Stimulated activated CD8-positive, alpha-beta memory T cell treated with anti-CD3 and anti-CD28 coated beads, Interleukin-15, amount 100 ng/mL, for 1 hour (primary cell): ENCODE measurements at regions not wholly inside any gene's neighbourhood (a gene's known extent, or its start where the extent isn't known, plus 50 kb on each side); places are given as distances from the start of the nearest gene placed in this dataset.

Source experiments
- DNase-seq: peaks from one replicate; pipeline ENCODE4 v3.0.0-alpha.2; 2020; ENCODE audit warnings: low read depth

DNA sequence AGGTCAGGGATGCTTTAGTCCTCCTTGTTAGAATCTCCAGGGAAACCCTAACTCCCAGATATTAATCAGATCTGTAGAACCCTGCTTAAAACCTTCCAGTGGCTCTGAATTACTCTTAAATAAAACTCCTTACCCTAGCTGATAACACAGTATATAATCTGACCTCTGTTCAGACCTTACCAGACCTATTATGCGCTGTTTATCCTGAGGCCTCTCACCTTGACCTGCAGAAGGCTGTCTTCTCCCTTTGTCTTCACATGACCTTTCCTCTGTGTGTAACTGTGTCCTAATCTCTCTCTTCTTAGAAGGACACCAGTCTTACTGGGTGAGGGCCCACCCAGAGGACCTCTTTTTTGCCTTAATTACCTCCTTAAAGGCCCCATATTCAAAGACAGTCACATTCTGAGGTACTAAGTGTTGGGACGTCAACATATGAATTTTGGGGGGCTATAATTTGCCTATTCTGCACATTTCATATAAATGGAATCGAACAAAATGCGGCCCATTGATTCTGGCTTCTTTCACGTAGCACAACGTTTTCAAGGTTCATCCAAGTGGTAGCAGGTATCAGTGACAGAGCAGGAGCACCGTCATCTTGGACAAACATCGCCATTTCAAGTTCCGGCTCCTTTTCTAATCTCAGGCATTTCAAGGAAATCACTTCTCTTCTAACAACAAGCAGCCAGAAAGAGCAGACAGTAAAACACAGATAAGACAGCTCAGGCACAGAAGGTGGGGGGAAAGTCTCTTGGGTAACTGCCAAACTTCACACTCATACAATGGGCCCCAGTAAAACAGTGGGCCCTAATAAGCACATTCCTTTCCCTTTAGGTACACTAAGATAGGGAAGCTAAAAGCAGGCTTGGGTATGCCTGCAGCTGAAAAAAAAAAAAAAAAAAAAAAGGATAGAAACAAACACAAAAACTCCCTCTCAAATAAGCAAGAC is 200.2 kb upstream of the NUDT4 start:
- no peak for DNase-seq

DNA sequence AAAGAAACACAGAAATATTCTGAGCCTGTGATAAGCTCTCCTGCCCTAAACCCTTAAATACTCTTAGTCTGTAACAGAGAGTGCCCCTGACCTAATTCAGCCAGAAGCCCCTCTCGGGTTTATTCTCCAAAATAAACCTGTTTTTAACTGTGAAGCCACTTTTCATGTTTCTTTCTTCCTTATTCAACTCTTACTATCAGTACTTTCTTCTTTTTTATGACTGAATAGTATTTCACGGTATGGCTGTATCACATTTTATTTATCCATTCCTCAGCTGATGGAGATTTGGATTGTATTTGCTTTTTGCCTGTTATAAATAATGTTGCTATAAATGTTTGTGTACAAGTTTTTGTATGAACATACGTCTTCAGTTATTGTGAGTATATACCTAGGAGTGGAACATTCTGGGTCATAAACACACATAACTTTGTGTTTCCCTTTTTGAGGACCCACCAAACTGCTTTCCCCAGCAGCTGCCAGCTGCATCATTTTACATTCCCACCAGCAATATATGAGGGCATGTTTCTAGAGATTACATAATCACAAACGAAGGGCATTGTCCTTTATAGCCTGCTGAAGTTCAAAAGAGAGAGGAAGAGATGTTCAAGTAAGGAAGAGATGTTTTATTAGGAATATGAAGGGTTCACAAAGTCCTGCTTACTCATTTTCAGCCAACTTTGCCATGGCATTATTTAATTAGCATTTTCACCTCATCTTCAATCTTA is 199.4 kb upstream of the NUDT4 start:
- no peak for DNase-seq

DNA sequence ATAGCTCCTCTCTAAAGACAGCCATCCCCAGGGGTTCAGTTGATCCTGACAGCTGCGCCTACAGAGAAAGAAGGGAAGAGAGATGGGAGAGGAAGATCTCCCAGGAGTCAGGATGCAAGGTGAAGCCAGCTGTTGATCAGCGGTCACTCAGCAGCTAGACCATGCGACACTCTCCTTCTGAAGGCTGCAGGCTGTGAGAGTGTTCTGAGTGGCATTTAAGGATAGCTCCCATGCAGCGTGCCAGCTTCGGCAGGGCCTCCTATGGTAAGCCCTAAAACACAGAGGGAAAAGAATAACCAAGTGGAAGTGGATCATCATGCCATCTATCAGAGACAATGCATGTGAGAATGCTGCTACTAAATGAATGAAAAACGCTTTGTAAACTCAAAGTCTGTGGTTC is 197.9 kb upstream of the NUDT4 start:
- no peak for DNase-seq

DNA sequence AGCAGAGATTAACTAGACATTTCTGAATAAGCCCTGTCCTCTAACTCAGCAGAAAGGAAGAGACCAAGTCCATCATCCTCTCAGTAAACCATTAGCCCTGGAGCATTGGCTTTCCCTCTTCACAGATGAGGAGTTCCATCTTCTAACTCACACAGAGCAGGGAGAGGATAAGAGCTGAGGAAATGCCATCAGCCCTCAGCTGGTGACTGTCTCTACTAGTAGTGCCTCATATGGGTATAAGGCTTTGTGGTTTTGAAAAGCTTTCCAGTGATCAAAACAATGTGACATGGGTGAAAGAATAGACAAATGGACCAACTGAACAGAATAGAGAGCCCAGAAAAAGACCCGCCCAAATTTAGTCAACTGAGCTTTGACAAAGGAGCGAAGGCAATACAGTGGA is 197.2 kb upstream of the NUDT4 start:
- no peak for DNase-seq

DNA sequence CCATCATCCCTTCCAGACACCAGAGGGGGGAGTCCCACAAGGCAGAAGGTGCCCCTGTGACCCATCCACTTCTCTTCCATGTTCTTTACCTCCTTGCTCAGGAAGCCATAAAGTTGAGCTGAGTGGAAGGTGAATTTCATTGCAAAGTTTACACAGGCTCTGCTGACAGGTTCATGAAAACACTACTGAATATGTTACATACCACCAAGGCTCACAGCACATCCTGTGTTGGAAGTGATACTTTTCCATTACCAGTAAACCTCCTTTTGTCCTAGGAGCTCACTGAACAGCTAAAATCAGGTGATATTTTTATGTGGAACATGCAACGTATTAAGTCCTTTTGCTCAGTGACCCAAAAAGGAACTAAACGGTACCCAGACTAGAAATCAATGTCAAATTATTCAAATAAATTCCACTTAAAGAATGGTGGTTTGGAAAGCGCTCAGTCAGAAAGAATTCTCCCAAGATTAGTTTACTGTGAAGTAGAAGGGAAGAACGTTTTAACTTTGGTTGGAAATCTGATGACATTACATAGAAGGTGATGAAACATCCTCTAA is 196.2 kb upstream of the NUDT4 start:
- DNase-seq: no peak

DNA sequence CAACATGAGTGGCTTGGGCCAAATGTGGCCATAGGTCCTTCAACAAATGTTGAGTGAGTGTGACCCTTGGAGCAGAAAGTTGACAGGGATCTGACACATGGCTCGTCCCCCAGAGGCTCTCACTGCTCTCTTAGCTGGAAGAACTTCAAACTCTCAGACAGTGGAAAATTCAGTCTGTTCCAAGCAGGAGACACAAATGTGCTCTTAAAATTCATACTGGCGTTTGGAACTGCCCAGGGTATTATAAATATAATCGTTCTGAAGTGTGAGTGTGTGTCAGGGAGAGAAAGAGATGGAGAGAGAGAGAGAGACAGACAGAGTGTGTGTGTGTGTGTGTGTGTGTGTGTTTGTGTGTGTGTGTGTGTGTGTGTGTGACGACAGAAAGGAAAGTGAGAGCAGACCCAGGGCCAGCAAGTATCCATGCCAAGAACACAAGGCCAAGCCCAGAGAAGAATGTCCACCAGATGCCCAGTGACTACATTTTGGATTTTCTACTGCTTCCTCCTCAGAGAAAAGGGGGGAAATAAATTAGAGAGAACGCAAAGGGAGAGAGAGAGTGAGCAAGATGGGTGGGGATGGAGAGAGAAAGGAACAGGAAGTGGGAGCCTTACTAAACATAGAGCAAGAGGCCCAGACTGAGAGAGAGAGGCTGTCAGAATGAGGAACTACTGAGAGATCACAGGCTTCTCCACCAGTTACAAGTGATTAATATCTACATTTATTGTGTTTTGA is 193.6 kb upstream of the NUDT4 start:
- DNase-seq: no peak

DNA sequence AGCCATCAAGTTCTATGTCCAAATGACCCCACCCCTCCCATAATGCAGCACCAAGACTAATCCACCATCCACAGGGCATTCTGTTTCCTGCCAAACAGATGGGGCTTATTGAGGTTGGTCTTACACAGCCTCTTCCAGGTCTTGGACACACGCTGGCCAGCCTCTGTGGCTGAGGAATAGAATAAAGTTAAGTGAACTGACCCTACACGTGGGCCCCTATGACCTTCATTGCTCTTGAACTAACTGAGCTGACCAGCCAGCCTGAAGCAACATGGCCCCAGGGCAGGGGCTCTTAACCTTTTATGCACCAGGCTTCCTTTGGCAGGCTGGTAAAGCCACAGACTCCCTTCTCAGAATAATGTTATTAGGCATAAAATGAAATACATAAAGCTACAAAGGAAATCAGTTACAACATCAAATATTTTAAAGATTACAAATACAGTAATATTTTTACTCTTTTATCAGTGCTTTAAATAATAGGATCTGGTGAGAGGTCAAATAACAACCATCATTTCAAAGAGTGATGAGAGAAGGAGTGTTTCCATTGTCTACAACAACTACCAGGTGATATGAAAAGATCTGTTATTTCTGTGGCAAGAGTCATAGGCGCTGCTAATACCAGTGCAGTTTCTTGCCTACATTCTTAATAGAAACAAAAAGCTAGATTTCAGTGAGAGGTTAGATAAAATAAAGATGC is 192.9 kb upstream of the NUDT4 start:
- no peak for DNase-seq

DNA sequence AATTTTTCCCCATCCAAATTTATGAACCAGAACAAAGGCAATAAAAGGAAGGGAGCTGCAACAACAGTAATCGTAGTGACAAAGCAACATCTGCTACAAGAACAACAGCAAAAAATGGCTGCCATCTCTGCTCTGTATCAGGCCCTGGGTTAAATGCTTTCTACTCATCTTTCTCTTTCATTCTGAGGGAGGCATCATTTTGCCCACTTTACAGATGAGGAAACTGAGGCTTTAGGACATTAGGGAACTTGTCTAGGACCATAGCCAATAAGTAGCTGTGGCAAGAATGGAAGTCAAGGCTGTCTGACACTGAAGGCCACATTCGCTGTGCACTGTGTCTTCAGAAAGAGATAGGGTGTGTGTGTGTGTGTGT is 192.4 kb upstream of the NUDT4 start:
- no peak for DNase-seq

DNA sequence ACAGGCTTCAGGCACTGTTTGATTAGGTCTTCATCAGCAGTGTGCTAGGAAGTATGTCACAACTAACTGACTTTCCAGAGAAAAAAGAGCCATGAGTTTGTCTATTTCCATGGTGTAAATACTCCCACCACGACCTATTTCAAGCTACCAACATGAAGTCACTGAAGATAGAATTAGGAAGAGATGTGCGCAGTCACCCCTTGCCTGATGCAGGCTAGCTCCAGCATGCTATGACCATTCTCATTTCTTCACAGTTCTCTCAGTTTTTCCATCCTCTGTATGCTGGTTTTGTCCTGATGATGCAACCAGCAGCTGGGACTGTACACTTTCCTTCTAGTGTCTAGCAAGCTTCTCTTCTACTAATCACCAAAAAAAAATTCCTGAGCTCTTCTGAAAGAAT is 191.6 kb upstream of the NUDT4 start:
- DNase-seq: no peak

DNA sequence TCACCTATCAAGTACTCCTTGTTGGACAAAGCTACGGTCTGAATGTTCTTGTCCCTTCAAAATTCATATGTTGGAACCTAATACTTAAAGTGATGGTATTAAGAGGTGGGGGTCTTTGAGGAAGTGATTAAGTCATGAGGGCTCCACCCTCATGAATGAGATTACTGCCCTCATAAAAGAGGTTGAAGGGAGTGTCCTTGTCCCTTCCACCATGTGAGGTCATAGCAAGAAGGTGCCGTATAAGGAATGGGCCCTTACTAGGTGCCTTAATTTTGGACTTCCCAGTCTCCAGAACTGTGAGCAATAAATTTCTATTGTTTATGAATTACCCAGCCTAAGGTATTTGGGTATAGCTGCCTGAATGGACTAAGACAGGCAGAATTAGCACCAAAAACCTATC is 191.1 kb upstream of the NUDT4 start:
- DNase-seq: no peak

DNA sequence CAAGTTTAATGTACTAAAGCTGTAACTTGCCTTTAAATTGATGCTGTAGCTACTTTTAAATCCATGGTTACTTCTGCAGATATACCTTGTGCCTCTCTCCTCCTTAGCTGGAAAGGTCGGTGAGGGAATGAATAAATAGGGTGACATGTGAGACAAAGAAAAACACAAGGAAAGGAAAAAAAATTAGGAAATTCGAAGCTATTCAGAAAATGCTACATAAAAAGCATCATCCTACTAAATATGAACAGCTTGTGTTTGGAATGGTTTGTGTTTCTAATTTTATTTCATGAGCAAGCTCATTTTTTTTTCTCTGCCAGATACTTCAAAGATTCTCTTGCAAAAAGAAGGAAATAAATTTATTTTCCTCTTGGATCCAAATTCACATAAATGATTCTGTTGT is 186.3 kb upstream of the NUDT4 start:
- no peak for DNase-seq

DNA sequence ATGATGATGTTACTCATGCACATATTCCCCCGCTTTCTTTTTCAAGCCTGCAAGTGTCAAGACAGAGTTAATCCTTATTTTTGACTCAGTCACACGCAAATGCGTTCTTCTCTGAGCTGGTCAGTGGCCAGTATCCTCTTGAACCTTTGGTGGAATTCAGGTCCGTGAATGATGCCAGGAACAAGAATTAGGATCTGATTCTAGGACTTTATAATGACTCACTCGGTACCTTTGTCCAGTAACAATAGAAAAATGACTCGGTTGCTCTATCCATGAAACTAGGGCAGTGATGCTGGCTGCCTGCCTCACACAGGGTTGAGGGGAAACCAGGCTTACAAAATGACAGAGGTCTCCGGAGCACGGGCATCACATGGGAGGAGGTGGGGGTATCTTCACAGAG is 185.8 kb upstream of the NUDT4 start:
- DNase-seq: no peak

DNA sequence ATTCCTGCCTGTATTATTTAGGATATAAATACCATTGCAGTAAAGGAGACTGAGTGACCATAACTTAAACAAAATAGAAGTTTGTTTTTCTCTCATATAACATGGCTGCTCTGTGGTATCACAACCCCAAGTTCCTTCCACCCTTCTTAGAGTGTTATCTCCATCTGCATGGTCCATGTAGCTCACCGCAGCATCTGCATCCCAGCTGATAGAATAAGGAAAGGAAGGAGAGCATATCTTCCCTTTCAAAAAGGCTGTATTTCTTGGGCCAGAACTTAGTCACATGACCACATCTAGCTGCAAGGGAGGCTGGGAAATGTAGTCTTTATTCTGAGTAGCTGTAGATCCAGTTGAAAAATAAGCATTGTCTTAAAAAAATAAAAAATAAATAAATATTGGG is 184.8 kb upstream of the NUDT4 start:
- no peak for DNase-seq

DNA sequence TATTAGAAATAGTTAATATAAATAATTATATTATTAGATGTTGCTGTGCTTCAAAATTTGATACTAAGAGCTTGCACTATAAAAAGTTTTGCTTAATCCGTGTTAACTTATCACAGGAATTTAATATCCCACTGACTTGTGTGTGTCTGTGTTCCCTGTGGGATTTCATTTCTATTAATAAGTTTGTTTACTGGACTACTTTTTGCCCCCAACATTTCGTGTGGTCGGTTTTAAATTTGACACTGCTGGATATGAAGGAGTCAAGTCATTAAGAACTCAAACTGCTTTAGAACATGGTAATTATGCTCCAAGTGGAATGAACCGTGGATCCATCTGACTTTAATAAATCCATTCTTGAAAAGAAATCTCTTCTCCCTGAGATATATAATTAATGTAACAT is 182.2 kb upstream of the NUDT4 start:
- no peak for DNase-seq

DNA sequence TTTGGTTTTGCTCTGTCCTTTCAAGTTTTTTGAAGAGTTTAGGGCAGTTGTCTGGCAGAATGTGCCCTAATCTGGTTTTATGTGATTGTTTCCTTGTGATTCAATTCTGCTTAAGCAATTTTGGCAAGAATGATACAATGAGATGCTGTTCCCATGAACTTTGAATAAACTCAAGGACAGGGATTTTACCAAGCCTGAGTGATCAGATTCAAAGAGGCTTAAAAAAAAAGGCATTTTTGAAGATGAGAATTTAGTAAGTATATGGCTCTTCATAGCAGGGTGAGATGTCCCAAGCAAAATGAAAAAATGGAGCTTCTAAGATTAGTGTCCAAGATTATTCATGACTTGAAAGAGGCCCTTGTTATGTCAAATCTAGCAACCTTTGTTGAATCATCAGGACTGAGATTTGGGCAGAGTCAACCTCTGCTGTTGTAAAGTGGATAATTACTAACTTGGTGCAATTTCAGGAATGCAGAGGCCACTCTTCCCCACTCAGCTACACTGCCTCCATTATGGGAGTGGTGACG is 180.6 kb upstream of the NUDT4 start:
- DNase-seq: no peak

DNA sequence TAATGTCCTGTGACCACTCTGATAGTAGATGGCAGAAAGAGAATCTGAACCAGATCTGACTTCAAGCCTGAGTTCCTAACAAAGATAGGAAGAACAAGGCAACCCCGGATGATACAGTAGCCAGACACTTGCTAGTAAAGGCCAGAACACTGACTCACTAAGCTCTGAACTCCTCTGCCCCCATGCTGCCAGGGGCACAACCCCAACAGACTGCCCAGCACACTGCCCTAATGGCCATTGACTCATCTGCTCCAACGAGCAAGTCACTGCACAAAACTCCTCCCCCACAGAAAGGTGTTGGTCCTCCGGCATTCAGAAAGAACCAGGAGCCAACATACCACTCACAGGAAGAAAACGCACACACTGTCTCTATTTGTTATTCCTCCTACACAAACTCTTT is 179.6 kb upstream of the NUDT4 start:
- DNase-seq: no peak

DNA sequence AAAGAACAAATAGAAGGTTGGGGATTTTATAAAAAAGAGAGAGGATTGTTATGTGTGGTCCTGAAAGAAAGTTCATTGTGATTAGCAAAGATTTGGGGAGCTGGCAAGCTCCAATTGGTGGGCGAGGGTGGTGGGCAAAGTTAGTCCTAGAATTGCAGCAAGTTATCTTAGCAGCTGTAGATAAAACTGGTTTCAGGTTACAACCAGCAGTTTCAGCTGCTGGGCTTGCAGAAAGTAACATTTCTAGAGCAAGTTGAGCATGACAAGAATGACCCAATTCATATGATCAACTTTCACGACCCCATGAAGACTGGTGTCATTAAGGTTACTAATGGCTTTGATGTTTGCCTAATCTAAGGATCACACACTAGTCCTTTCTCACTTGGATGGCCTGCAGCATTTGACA is 177.9 kb upstream of the NUDT4 start:
- no peak for DNase-seq

DNA sequence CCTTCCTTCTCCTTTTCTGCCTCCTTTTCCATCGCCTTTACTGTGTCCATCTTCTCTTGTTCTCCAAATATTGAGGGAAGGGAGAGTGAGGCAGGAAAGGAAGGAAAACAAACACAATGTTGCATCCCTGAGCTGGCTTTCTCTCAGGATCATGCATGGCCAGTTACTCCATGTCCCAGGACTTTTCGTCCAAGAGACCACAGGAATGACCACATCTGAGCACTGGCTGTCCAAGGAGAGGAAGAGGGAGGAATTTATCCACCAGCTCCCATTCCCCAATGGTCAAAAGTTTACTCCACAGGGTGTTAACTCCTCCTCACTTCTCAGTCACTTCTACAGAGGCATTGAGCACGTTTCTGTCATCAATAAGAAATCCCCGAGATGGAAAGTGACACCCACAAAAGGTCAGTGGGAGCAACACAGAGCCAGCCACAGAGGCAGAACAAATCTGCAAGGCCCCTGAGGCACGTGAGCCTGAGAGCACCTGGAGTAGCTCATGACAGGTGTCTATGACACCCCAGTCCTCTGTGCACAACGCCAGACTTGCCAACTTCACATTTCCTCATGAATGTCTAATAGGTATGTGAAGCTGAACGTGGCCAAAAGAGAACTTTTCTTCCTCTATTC is 177.3 kb upstream of the NUDT4 start:
- DNase-seq: no peak

DNA sequence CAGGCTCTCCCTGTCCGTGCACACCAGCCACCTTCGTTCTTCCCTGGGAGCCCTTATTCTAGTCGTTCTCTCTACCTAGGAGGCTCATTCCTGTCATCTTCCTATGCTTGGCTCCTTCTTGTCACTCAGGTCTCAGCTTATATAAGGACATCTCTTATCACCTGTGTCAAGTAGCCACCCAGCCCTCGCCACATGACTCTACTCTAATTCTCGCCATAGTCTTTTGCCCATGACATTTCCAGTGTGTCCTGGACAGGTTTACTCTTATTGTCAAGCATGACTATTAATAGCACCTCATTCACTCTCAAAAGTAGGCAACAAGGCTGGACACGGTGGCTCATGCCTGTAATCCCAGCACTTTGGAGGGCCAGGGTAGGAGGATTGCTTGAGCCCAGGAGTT is 175.7 kb upstream of the NUDT4 start:
- no peak for DNase-seq

DNA sequence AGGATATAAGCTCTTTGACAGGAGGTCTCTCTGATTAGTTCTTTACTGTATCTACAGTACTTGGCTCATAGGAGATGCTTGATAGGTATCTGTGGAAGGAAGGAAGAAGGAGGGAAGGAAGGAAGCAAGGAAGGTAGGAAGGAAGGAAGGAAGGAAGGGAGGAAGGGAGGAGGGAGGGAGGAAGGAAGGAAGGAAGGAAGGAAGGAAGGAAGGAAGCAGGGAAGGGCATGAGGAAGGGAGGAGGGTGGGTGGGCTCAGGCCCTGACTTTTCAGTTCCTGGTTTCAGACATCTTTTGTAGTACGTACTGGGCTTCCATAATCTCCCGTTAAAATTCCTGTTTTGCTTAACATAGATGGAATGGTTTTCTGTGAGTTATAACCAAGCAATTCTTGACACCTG is 175.0 kb upstream of the NUDT4 start:
- DNase-seq: no peak

DNA sequence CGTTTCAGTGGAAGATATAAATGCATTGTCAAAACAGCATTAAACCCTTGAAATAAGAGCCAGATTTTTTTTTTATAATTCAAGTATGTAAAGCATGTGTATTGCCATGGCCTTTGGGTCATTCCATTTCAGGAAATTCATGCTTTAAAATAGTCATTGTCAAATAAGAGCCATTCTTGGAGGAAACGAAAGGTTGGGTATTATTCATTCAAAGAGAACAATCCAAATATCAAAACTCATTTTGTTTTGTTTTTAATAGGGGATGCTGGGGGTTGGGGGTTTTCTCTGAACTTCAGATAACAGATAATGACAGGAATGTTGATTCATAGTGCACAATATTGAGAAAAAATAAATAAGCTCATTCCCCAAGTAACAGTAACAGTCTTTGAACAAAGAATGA is 174.4 kb upstream of the NUDT4 start:
- DNase-seq: no peak
